Mucosa of descending colon (tissue), 3 donors: ENCODE measurements at regions not wholly inside any gene's neighbourhood (a gene's known extent, or its start where the extent isn't known, plus 50 kb on each side); places are given as distances from the start of the nearest gene placed in this dataset.

Source experiments
- ATAC-seq: fragments of 200-7000 bp; cut with Tn5 transposase; one replicate; pipeline ENCODE4 v1.9.1; 2020; ENCODE audit warnings: mild to moderate bottlenecking, moderate library complexity
- DNase-seq, 3 donors: peaks; one replicate each; pipeline ENCODE4 v3.0.0-alpha.2; 2020
- H3K36me3 ChIP-seq: fragments of 200-600 bp; one replicate; pipeline ENCODE4 v1.8.0; 2021; ENCODE audit warnings: low read depth, mild to moderate bottlenecking
- H3K4me1 ChIP-seq: fragments of 200-600 bp; one replicate; pipeline ENCODE4 v1.8.0; 2021; ENCODE audit warnings: low read depth, mild to moderate bottlenecking
- H3K4me3 ChIP-seq: fragments of 200-600 bp; one replicate; pipeline ENCODE4 v1.8.0; 2021; ENCODE audit warnings: mild to moderate bottlenecking
- H3K9me3 ChIP-seq: fragments of 200-600 bp; one replicate; pipeline ENCODE4 v1.8.0; 2021; ENCODE audit warnings: mild to moderate bottlenecking
- intact Hi-C, 2 donors: fragments of 100-400 bp; cut with DNase I in 1 of 2; cut with micrococcal nuclease in 1 of 2; formaldehyde crosslinking; loops; one replicate each; pipeline versions ENCODE4 v1.11.0 to v1.11.1; 2022; cut with DNase I, micrococcal nuclease
- TF ChIP-seq, protein P1 (sequence below): fragments of 200-600 bp; IDR thresholded peaks from one replicate; pipeline ENCODE4 v1.8.0; 2022; ENCODE audit warnings: antibody characterized with exemption, mild to moderate bottlenecking
- donor health status: DM: no; HTN: no; CAD: no; lungs with moderate emphysema.
- donor health status: DM: no; HTN: no; CAD: no.
- donor health status: DM: no; HTN: yes; CAD: no.

DNA sequence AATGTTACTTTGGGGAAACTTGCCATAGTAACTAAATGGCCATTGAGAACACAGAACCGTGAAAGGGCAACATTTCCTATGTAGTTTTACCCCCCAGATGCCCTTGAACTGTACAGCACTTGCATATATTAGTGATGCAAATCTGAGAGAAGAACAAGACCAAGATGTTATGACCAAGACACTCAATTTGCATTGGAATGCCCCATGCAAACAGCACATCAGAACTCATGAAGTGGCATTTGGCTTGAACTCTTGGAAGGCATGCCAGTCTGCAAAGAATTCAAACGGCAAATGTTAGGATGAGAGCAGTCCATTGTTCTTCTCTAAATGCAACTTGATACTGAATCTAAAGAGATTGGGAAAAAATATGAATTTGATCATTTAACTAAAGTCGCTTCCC is 139.4 kb upstream of the CXorf66 start:
- Histone ChIP-seq H3K36me3 (no peaks in the 10 kb centered on the region), H3K4me3 (no peak overlapping the region), H3K4me1 (no peaks in the 10 kb centered on the region), H3K9me3 (no peaks in the 10 kb centered on the region)
- no peak for DNase-seq
- intact Hi-C loops, result no loop called here
- ATAC-seq, result no peak
- TF ChIP-seq, protein P1, sequence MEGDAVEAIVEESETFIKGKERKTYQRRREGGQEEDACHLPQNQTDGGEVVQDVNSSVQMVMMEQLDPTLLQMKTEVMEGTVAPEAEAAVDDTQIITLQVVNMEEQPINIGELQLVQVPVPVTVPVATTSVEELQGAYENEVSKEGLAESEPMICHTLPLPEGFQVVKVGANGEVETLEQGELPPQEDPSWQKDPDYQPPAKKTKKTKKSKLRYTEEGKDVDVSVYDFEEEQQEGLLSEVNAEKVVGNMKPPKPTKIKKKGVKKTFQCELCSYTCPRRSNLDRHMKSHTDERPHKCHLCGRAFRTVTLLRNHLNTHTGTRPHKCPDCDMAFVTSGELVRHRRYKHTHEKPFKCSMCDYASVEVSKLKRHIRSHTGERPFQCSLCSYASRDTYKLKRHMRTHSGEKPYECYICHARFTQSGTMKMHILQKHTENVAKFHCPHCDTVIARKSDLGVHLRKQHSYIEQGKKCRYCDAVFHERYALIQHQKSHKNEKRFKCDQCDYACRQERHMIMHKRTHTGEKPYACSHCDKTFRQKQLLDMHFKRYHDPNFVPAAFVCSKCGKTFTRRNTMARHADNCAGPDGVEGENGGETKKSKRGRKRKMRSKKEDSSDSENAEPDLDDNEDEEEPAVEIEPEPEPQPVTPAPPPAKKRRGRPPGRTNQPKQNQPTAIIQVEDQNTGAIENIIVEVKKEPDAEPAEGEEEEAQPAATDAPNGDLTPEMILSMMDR, result no peak

DNA sequence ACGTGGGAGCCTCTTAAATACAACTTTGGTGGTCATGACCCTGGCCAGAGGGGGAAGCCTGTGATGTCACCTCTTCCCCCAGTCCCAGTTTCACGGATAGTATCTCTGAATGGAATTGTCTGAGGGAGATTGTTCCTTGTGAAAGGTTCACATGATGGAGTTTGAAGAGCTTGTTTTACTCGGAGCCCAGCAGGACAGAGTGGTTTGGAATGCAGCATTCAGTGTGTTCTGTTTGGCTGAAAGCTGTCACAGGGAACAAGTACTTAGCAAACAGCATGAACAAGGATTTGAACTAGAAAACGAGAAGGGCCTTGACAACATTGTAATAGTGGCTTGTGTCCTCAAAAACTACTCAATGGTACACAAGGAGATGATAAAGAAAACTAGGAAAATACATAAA is 133.9 kb upstream of the CXorf66 start:
- H3K4me3 ChIP-seq, result no peak overlapping the region
- DNase-seq, result no peak
- H3K9me3 ChIP-seq, result no peaks in the 10 kb centered on the region
- no peak for ATAC-seq
- TF ChIP-seq, protein P1, result no peak
- no peaks in the 10 kb centered on the region for H3K4me1 ChIP-seq
- no peaks in the 10 kb centered on the region for H3K36me3 ChIP-seq
- intact Hi-C loops, result no loop called here

DNA sequence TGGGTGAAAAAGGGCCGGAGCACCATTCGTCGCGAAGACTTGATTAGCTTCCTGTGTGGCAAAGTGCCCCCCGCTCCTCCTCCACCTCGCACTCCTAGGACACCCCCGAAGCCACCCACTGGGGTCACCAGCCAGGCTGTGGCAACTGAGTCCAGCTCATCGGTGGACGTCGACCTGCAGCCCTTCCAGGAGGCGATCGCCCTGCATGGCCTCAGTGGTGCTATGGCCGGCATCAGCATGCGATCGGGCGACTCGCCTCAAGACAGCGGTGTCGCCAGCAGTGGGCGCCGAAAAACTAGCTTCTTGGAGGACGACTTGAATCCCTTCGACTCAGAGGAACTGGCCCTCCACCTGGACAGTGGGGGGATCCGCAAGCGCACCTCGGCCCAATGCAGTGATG is 126.8 kb upstream of the CXorf66 start:
- Histone ChIP-seq H3K4me3 (no peak overlapping the region), H3K9me3 (no peaks in the 10 kb centered on the region), H3K36me3 (no peaks in the 10 kb centered on the region), H3K4me1 (no peaks in the 10 kb centered on the region)
- ATAC-seq, result no peak
- no peak for DNase-seq
- TF ChIP-seq, protein P1, result no peak
- intact Hi-C loops, result no loop called here

DNA sequence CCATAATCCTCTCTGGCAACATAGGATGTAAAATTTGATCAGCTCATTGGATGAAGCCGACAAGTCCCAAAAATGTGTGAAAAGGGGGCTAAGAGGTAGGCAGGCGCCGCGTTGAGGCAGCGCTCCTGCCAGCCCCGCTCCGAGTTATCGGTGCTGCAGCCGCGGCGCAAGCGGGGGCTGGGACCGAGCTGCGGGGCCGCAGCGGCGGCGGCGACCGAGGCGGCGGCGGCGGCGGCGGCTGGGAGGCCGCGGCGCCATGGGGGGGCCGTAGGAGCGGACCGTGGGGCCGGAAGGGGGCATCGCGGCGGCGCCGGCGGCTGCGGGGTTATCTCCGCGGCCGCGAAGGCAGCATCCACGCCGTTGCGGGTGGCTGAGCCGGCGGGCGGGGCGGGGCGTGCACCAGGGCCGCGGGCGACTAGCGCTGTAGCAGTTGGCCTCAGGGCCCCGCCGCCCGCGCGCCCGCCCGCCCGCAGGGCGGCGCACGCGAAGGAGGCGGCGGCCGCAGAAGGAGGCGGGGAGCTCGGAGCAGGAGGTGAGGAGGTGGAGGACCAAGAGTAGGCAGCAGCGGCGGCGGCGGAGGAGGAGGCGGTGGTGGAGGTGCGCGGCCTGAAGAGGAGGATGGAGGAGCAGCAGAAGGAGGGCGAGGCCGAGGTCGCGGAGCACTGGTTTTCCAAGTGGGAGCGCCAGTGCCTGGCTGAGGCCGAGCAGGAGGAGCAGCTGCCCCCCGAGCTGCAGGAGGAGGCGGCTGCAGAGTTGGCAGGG is 126.0 kb upstream of the CXorf66 start:
- intact Hi-C loops, result no loop called here
- Histone ChIP-seq H3K9me3 (no peaks in the 10 kb centered on the region), H3K4me3 (no peak overlapping the region), H3K4me1 (no peaks in the 10 kb centered on the region), H3K36me3 (no peaks in the 10 kb centered on the region)
- ATAC-seq (peak; percentile 67), DNase-seq (peak in 2 of 3 donors; percentile 7 to 36)
- TF ChIP-seq, protein P1, result no peak

DNA sequence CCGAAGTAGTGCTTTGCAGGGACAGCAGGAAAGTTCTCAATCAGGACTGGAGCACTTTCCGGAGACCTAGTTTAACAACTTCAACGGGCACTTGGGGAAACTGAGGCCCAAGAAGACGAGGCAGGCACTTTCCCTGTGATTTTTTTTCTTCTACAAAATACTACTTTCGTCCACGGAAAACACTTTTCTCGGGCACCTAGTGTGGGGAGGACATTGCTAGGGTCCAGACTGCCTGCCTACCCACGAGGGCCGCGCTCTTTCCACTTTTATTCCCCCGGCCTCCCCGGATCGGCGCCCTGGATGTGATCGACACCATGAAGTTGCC is 125.4 kb upstream of the CXorf66 start:
- TF ChIP-seq, protein P1, result no peak
- H3K36me3 ChIP-seq, result no peaks in the 10 kb centered on the region
- H3K4me1 ChIP-seq, result no peaks in the 10 kb centered on the region
- ATAC-seq (no peak), DNase-seq (no peak)
- no peak overlapping the region for H3K4me3 ChIP-seq
- no peaks in the 10 kb centered on the region for H3K9me3 ChIP-seq
- intact Hi-C loops, result no loop called here

DNA sequence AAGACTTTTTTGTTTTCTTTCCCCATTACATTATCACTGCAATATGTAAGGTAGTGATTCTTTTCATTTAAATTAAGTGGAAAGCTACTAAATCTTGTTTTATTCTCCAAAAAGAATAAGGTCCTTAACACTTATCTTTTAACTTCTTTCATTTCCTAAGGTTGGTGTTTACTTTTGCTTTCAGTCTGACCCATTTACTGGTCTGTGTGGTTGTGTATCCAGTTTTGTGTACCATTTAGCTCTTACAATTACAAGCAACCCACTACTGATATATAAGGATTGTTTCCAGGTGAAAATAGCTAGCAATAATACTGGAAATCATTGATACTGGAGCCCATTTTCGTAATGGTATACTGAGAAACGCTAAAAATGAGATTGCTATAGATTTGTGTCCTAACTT is 123.1 kb upstream of the CXorf66 start:
- intact Hi-C loops, result no loop called here
- TF ChIP-seq, protein P1, result no peak
- Histone ChIP-seq H3K9me3 (no peaks in the 10 kb centered on the region), H3K4me3 (no peak overlapping the region), H3K36me3 (no peaks in the 10 kb centered on the region), H3K4me1 (no peaks in the 10 kb centered on the region)
- no peak for ATAC-seq
- DNase-seq, result no peak
